ENCODE measurements at regions not wholly inside any gene's neighbourhood (a gene's known extent, or its start where the extent isn't known, plus 50 kb on each side); places are given as distances from the start of the nearest gene placed in this dataset.

GRCh38 chr4:23952258-23952657 is 62.4 kb upstream of the PPARGC1A start:
- TF ChIP-seq ATF3 (IDR thresholded peaks at IDR 0.05) (no peak), ATF3 (CRISPR knock-in tag; conservative IDR thresholded peaks at IDR 0.05) (no peak), MAZ (CRISPR knock-in tag; conservative IDR thresholded peaks at IDR 0.05 in 1 of 2, IDR thresholded peaks at IDR 0.05 in 1 of 2) (no peak), CTCF (IDR thresholded peaks at IDR 0.05 in 2 of 3, conservative IDR thresholded peaks at IDR 0.05 in 1 of 3; ENCODE audit: insufficient read depth in 2 of 3, low read depth in 1 of 3, low read length in 3 of 3) (no peak), ATF1 (CRISPR knock-in tag; IDR thresholded peaks at IDR 0.05) (no peak), ATF1 (tag; IDR thresholded peaks at IDR 0.05) (no peak), FOXM1 (IDR thresholded peaks at IDR 0.05; ENCODE audit: low read depth) (no peak), FOXM1 (CRISPR knock-in tag; IDR thresholded peaks at IDR 0.05; ENCODE audit: low read depth) (no peak), REST (IDR thresholded peaks at IDR 0.05; ENCODE audit: borderline replicate concordance) (no peak), REST (CRISPR knock-in tag; IDR thresholded peaks at IDR 0.05; ENCODE audit: low read depth) (no peak), FOXA1 (IDR thresholded peaks at IDR 0.05; ENCODE audit: borderline replicate concordance) (no peak), RBM17 (IDR thresholded peaks at IDR 0.05; ENCODE audit: borderline replicate concordance, low read depth, low read length) (no peak), FOSL1 (tag; conservative IDR thresholded peaks at IDR 0.05) (no peak), POLR2A (conservative IDR thresholded peaks at IDR 0.05) (no peak), SREBF2 (CRISPR knock-in tag; IDR thresholded peaks at IDR 0.05) (no peak), HSF4 (CRISPR knock-in tag; IDR thresholded peaks at IDR 0.05; ENCODE audit: borderline replicate concordance) (no peak), GATA2 (CRISPR knock-in tag; IDR thresholded peaks at IDR 0.05) (no peak), NFE2L1 (tag; IDR thresholded peaks at IDR 0.05; ENCODE audit: borderline replicate concordance, low read depth) (no peak)
